Astrocyte (in vitro differentiated cells and primary cell): ENCODE measurements at regions not wholly inside any gene's neighbourhood (a gene's known extent, or its start where the extent isn't known, plus 50 kb on each side); places are given as distances from the start of the nearest gene placed in this dataset.

Experiments
- DNase-seq: peaks from one replicate; pipeline ENCODE4 v3.0.0-alpha.2; 2010; ENCODE audit warnings: low read depth
- FAIRE-seq: peaks from 2 replicates; lab custom pipeline; 2011; peaks lifted over from hg19 to GRCh38; lab: Jason Lieb, UNC
- H2AFZ ChIP-seq: 2 replicates; pipeline ENCODE4 v1.6.0; 2012; ENCODE audit warnings: low read depth, low read length, inconsistent platforms
- H3K27ac ChIP-seq: 2 replicates; pipeline ENCODE4 v1.5.1; 2011; ENCODE audit warnings: low read depth, low read length, inconsistent platforms
- H3K27me3 ChIP-seq: 2 replicates; pipeline ENCODE4 v1.6.0; 2011; ENCODE audit warnings: low read length, inconsistent platforms; ENCODE audit not compliant: insufficient read depth
- H3K36me3 ChIP-seq: 2 replicates; pipeline ENCODE4 v1.5.1; 2011; ENCODE audit warnings: low read length, inconsistent platforms; ENCODE audit not compliant: insufficient read depth
- H3K4me1 ChIP-seq: 2 replicates; pipeline ENCODE4 v1.5.1; 2011; ENCODE audit warnings: low read length, inconsistent platforms; ENCODE audit not compliant: insufficient read depth
- H3K4me2 ChIP-seq: 2 replicates; pipeline ENCODE4 v1.6.0; 2012; ENCODE audit warnings: low read length, inconsistent platforms
- H3K4me3 ChIP-seq: 2 replicates; pipeline ENCODE4 v1.5.1; 2011; ENCODE audit warnings: low read depth, mild to moderate bottlenecking, low read length, inconsistent platforms; ENCODE audit not compliant: insufficient read depth
- H3K79me2 ChIP-seq: 2 replicates; pipeline ENCODE4 v1.6.0; 2012; ENCODE audit warnings: mild to moderate bottlenecking, low read length, inconsistent platforms; ENCODE audit not compliant: insufficient read depth
- H3K9ac ChIP-seq: 2 replicates; pipeline ENCODE4 v1.6.0; 2012; ENCODE audit warnings: mild to moderate bottlenecking, low read length, inconsistent platforms
- H3K9me3 ChIP-seq: 2 replicates; pipeline ENCODE4 v1.5.1; 2012; ENCODE audit warnings: low read depth, mild to moderate bottlenecking, low read length, inconsistent platforms; ENCODE audit not compliant: insufficient read depth
- H4K20me1 ChIP-seq: 2 replicates; pipeline ENCODE4 v1.6.0; 2012; ENCODE audit warnings: low read length, inconsistent platforms; ENCODE audit not compliant: insufficient read depth
- H3K27ac Mint-ChIP-seq: one replicate; pipeline ENCODE4 v1.8.0; 2021; ENCODE audit warnings: mild to moderate bottlenecking, mixed read lengths; ENCODE audit not compliant: unreplicated experiment
- H3K27me3 Mint-ChIP-seq: one replicate; pipeline ENCODE4 v1.8.0; 2021; ENCODE audit warnings: low read depth, mixed read lengths; ENCODE audit not compliant: unreplicated experiment
- H3K36me3 Mint-ChIP-seq: one replicate; pipeline ENCODE4 v1.8.0; 2021; ENCODE audit warnings: low read depth, mixed read lengths; ENCODE audit not compliant: unreplicated experiment
- H3K4me1 Mint-ChIP-seq: one replicate; pipeline ENCODE4 v1.8.0; 2021; ENCODE audit warnings: low read depth, mixed read lengths; ENCODE audit not compliant: unreplicated experiment
- H3K4me3 Mint-ChIP-seq: one replicate; pipeline ENCODE4 v1.8.0; 2021; ENCODE audit warnings: mild to moderate bottlenecking, moderate library complexity, mixed read lengths; ENCODE audit not compliant: unreplicated experiment
- H3K9me3 Mint-ChIP-seq: one replicate; pipeline ENCODE4 v1.8.0; 2021; ENCODE audit warnings: mild to moderate bottlenecking, mixed read lengths; ENCODE audit not compliant: unreplicated experiment
- CTCF ChIP-seq: IDR thresholded peaks from 2 replicates; pipeline ENCODE4 v1.5.1; 2011; ENCODE audit warnings: low read depth, mild to moderate bottlenecking, inconsistent platforms, low read length, moderate library complexity; ENCODE audit not compliant: insufficient read depth
- EZH2 ChIP-seq: IDR thresholded peaks from 2 replicates; pipeline ENCODE4 v1.6.1; 2012; ENCODE audit warnings: mild to moderate bottlenecking, low read length, inconsistent platforms; ENCODE audit not compliant: insufficient read depth

- Mint-ChIP-seq H3K27me3 (peaks cover 64% of the 10 kb centered on the region), H3K4me3 (no peak overlapping the region), H3K36me3 (no peaks in the 10 kb centered on the region), H3K4me1 (peaks cover 5% of the 10 kb centered on the region), H3K9me3 (peaks cover 2% of the 10 kb centered on the region), H3K27ac (no peak overlapping the region)
- DNase-seq (no peak), FAIRE-seq (no peak)
- TF ChIP-seq CTCF, result no peak
- Histone ChIP-seq H3K4me2 (no peak overlapping the region), H3K36me3 (no peaks in the 10 kb centered on the region), H3K4me3 (no peak overlapping the region), H3K27ac (no peak overlapping the region), H3K79me2 (no peaks in the 10 kb centered on the region), H3K4me1 (no peaks in the 10 kb centered on the region), H3K9ac (no peak overlapping the region), H3K27me3 (peaks cover 37% of the 10 kb centered on the region), H4K20me1 (no peaks in the 10 kb centered on the region), H2AFZ (no peak overlapping the region), H3K9me3 (no peaks in the 10 kb centered on the region)
Observed at GRCh38 chr10:100645091-100645490, 100.3 kb upstream of the PAX2 start.

- TF ChIP-seq EZH2, result no peak
- TF ChIP-seq CTCF, result no peak
- Mint-ChIP-seq H3K4me1 (peaks cover 5% of the 10 kb centered on the region), H3K9me3 (peaks cover 2% of the 10 kb centered on the region), H3K27ac (no peak overlapping the region), H3K36me3 (no peaks in the 10 kb centered on the region), H3K27me3 (peaks cover 61% of the 10 kb centered on the region), H3K4me3 (no peak overlapping the region)
- H3K4me3 ChIP-seq, result no peak overlapping the region
- FAIRE-seq (no peak), DNase-seq (no peak)
- no peak overlapping the region for H3K9ac ChIP-seq
- H3K27ac ChIP-seq, result no peak overlapping the region
- no peaks in the 10 kb centered on the region for H3K36me3 ChIP-seq
- H4K20me1 ChIP-seq, result no peaks in the 10 kb centered on the region
- no peaks in the 10 kb centered on the region for H3K9me3 ChIP-seq
- no peaks in the 10 kb centered on the region for H3K79me2 ChIP-seq
- H3K27me3 ChIP-seq, result peaks cover 37% of the 10 kb centered on the region
- no peaks in the 10 kb centered on the region for H3K4me1 ChIP-seq
- H3K4me2 ChIP-seq, result no peak overlapping the region
- H2AFZ ChIP-seq, result no peak overlapping the region
Observed at GRCh38 chr10:100645613-100646392, 99.6 kb upstream of the PAX2 start.

- no peak overlapping the region for H3K4me2 ChIP-seq
- peaks cover 35% of the 10 kb centered on the region for H3K27me3 ChIP-seq
- H3K4me3 Mint-ChIP-seq, result no peak overlapping the region
- no peak overlapping the region for H2AFZ ChIP-seq
- H3K9ac ChIP-seq, result no peak overlapping the region
- H3K27me3 Mint-ChIP-seq, result peaks cover 52% of the 10 kb centered on the region
- no peaks in the 10 kb centered on the region for H4K20me1 ChIP-seq
- no peaks in the 10 kb centered on the region for H3K9me3 ChIP-seq
- FAIRE-seq (no peak), DNase-seq (no peak)
- H3K79me2 ChIP-seq, result no peaks in the 10 kb centered on the region
- H3K4me3 ChIP-seq, result no peak overlapping the region
- no peaks in the 10 kb centered on the region for H3K4me1 Mint-ChIP-seq
- H3K36me3 Mint-ChIP-seq, result no peaks in the 10 kb centered on the region
- H3K27ac ChIP-seq, result no peak overlapping the region
- peaks cover 8% of the 10 kb centered on the region for H3K9me3 Mint-ChIP-seq
- H3K36me3 ChIP-seq, result no peaks in the 10 kb centered on the region
- H3K27ac Mint-ChIP-seq, result no peak overlapping the region
- no peak for TF ChIP-seq CTCF
- TF ChIP-seq EZH2, result no peak
- H3K4me1 ChIP-seq, result no peaks in the 10 kb centered on the region
Observed at GRCh38 chr10:100647928-100648327, 97.5 kb upstream of the PAX2 start.
